ENCODE measurements at regions not wholly inside any gene's neighbourhood (a gene's known extent, or its start where the extent isn't known, plus 50 kb on each side); places are given as distances from the start of the nearest gene placed in this dataset.

DNA sequence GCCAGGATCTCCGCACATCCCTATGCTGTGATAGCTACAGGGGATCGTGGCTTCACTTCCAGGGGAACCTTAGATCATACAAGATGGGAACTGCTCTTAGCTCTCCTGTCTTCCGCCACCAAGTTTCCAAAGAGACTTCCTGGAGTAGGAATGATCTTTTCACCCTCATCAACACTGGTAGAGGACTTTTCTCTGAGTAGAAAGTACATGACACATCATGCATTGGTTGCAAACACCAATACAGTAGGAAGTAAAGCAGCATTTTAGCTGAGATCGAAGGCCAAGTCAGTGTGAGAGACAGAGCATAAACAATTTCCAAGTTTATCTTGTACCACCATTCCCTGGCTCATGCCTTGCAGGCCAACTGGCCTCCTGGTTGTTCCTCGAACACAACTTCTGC lies 113.1 kb upstream of the NEDD9 start:
- Histone ChIP-seq H3K79me2 (ENCODE audit: insufficient read depth, low read length) (no peaks in the 10 kb centered on the region), H3K27me3 (ENCODE audit: insufficient read depth, low read length) (no peaks in the 10 kb centered on the region), H3K4me2 (ENCODE audit: low read length) (no peak overlapping the region), H3K27ac (ENCODE audit: low read depth, low read length, poor library complexity, severe bottlenecking) (no peak overlapping the region), H3K9ac (ENCODE audit: low read length) (no peak overlapping the region), H2AFZ (ENCODE audit: low read length) (no peak overlapping the region), H3K4me3 (ENCODE audit: low read depth, low read length, poor library complexity, severe bottlenecking) (no peak overlapping the region), H4K20me1 (ENCODE audit: insufficient read depth, low read length) (no peaks in the 10 kb centered on the region), H3K9me2 (ENCODE audit: low read depth, low read length) (no peaks in the 10 kb centered on the region), H3K36me3 (ENCODE audit: insufficient read depth, low read length) (peaks cover 17% of the 10 kb centered on the region), H3F3A (ENCODE audit: insufficient read depth, low read length) (no peaks in the 10 kb centered on the region), H3K9me3 (ENCODE audit: low read length) (no peaks in the 10 kb centered on the region), H3K4me1 (ENCODE audit: insufficient read depth, low read length, severe bottlenecking) (peaks cover 16% of the 10 kb centered on the region)
- TF ChIP-seq EZH2 (IDR thresholded peaks at IDR 0.05; ENCODE audit: borderline replicate concordance, low read length): no peak
- TF ChIP-seq, protein P1, sequence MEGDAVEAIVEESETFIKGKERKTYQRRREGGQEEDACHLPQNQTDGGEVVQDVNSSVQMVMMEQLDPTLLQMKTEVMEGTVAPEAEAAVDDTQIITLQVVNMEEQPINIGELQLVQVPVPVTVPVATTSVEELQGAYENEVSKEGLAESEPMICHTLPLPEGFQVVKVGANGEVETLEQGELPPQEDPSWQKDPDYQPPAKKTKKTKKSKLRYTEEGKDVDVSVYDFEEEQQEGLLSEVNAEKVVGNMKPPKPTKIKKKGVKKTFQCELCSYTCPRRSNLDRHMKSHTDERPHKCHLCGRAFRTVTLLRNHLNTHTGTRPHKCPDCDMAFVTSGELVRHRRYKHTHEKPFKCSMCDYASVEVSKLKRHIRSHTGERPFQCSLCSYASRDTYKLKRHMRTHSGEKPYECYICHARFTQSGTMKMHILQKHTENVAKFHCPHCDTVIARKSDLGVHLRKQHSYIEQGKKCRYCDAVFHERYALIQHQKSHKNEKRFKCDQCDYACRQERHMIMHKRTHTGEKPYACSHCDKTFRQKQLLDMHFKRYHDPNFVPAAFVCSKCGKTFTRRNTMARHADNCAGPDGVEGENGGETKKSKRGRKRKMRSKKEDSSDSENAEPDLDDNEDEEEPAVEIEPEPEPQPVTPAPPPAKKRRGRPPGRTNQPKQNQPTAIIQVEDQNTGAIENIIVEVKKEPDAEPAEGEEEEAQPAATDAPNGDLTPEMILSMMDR (IDR thresholded peaks at IDR 0.05; ENCODE audit: low read length): no peak

DNA sequence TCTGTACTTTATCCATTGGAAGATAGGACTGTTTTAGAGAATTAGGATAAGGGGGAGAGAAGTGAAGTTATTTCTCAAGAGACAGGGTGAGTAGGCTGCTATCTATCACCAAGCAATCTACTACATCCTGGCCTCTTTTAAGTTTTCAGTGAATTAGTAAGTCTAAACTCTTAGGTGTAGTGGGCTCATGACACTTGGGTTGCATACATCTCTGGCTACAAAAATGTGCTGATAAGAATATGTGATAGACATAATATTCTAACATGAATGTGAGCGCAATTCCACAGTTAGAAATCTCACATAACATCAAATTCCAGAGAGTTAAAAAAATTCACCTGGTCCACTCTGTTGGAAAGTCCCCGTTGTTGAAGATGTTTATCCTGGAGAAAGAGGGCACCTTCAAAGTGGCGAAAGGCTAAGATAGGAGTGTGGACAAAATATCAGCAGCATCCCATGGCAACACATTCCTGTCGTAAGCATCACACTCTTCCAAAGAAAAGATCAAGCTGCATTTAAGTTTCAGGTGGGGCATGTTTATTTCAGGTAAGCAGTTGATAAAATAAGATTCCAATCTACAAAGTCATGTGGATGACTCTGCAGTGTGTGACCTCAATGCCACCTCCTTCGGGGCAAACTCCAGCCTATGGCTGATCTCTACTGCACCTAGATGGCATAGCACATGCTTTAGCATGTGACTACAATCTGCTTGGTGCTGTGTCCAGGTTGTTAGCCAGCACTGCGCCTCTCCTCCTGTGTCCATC lies 111.7 kb upstream of the NEDD9 start:
- H3F3A ChIP-seq (ENCODE audit: insufficient read depth, low read length): no peaks in the 10 kb centered on the region
- H3K27me3 ChIP-seq (ENCODE audit: insufficient read depth, low read length): no peaks in the 10 kb centered on the region
- H3K9me3 ChIP-seq (ENCODE audit: low read length): no peaks in the 10 kb centered on the region
- H3K9me2 ChIP-seq (ENCODE audit: low read depth, low read length): no peaks in the 10 kb centered on the region
- no peaks in the 10 kb centered on the region for H3K79me2 ChIP-seq (ENCODE audit: insufficient read depth, low read length)
- H2AFZ ChIP-seq (ENCODE audit: low read length): no peak overlapping the region
- H3K36me3 ChIP-seq (ENCODE audit: insufficient read depth, low read length): peaks cover 8% of the 10 kb centered on the region
- no peak overlapping the region for H3K4me2 ChIP-seq (ENCODE audit: low read length)
- peaks cover 16% of the 10 kb centered on the region for H3K4me1 ChIP-seq (ENCODE audit: insufficient read depth, low read length, severe bottlenecking)
- TF ChIP-seq EZH2 (IDR thresholded peaks at IDR 0.05; ENCODE audit: borderline replicate concordance, low read length): no peak
- TF ChIP-seq, protein P1 (IDR thresholded peaks at IDR 0.05; ENCODE audit: low read length): no peak
- no peak overlapping the region for H3K27ac ChIP-seq (ENCODE audit: low read depth, low read length, poor library complexity, severe bottlenecking)
- H4K20me1 ChIP-seq (ENCODE audit: insufficient read depth, low read length): no peaks in the 10 kb centered on the region
- no peak overlapping the region for H3K9ac ChIP-seq (ENCODE audit: low read length)
- H3K4me3 ChIP-seq (ENCODE audit: low read depth, low read length, poor library complexity, severe bottlenecking): no peak overlapping the region

DNA sequence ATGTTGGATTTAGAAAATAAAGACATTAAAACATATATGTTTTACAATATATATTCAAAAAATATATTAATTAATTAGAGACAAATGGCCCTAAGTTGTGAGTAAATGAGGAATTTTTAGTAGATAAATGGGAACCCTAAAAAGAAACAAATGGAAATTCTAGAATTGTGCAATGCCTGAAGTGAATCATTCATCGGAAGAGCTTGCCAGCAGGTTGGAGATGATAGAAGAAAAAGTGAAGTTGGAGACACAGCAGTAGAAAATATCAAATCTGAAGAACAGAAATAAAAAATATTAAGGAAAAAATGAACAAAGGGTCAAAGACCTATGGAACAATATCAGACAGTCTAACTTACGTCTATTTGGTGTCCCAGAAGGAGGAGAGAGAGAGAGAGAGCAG lies 109.4 kb upstream of the NEDD9 start:
- Histone ChIP-seq H3K9ac (ENCODE audit: low read length) (no peak overlapping the region), H4K20me1 (ENCODE audit: insufficient read depth, low read length) (no peaks in the 10 kb centered on the region), H3K4me3 (ENCODE audit: low read depth, low read length, poor library complexity, severe bottlenecking) (no peak overlapping the region), H3K27ac (ENCODE audit: low read depth, low read length, poor library complexity, severe bottlenecking) (no peak overlapping the region), H3K4me2 (ENCODE audit: low read length) (no peak overlapping the region), H3K9me2 (ENCODE audit: low read depth, low read length) (no peaks in the 10 kb centered on the region), H3K9me3 (ENCODE audit: low read length) (no peaks in the 10 kb centered on the region), H2AFZ (ENCODE audit: low read length) (no peak overlapping the region), H3K27me3 (ENCODE audit: insufficient read depth, low read length) (no peaks in the 10 kb centered on the region), H3F3A (ENCODE audit: insufficient read depth, low read length) (no peaks in the 10 kb centered on the region), H3K79me2 (ENCODE audit: insufficient read depth, low read length) (no peaks in the 10 kb centered on the region), H3K36me3 (ENCODE audit: insufficient read depth, low read length) (peaks cover 8% of the 10 kb centered on the region), H3K4me1 (ENCODE audit: insufficient read depth, low read length, severe bottlenecking) (peaks cover 11% of the 10 kb centered on the region)
- TF ChIP-seq, protein P1 (IDR thresholded peaks at IDR 0.05; ENCODE audit: low read length): no peak
- no peak for TF ChIP-seq EZH2 (IDR thresholded peaks at IDR 0.05; ENCODE audit: borderline replicate concordance, low read length)
